HCT116 (cell line): ENCODE measurements at regions not wholly inside any gene's neighbourhood (a gene's known extent, or its start where the extent isn't known, plus 50 kb on each side); places are given as distances from the start of the nearest gene placed in this dataset.

ENCODE experiments used
- ATAC-seq: fragments of 200-7000 bp; cut with Tn5 transposase; 2 replicates; pipeline ENCODE4 v1.9.1; 2020; ENCODE audit warnings: mild to moderate bottlenecking, moderate library complexity
- BruUV-seq: library from RNA; stranded (reverse); fragments of 400-500 nt; replicated peaks from 2 replicates; lab custom pipeline; 2021; lab: Mats Ljungman, UMichigan
- CTCF ChIA-PET: fragments of 300-600 bp; sonication (Branson Sonifier 250); formaldehyde crosslinking; loops from one replicate; lab custom pipeline; 2021; ENCODE audit warnings: antibody characterized with exemption; lab: Charles Lee
- POLR2A ChIA-PET: fragments of 300-600, 350-600 bp; sonication (Branson Sonifier 250); formaldehyde crosslinking; loops from one replicate; lab custom pipeline; 2021; ENCODE audit warnings: antibody characterized with exemption; lab: Charles Lee
- RAD21 ChIA-PET, 2 experiments: fragments of 300-600 bp; sonication (Branson Sonifier 250); formaldehyde crosslinking; loops; one replicate each; lab custom pipeline; 2023; ENCODE audit warnings: low total read pairs in 2 of 2; ENCODE audit not compliant: uncharacterized antibody in 2 of 2, unreplicated experiment in 2 of 2, low non-redundant PET in 1 of 2; lab: Charles Lee
- DNase-seq: peaks from one replicate; pipeline ENCODE4 v3.0.0-alpha.2; 2010; ENCODE audit warnings: low read depth, low spot score
- H2AFZ ChIP-seq: fragments of 200-600 bp; shearing (Covaris generic), sonication (generic); 2 replicates; pipeline ENCODE4 v1.6.1; 2017; ENCODE audit warnings: low read depth, mixed run types, mixed read lengths, antibody characterized with exemption, low read length; ENCODE audit not compliant: poor library complexity, severe bottlenecking
- H3K27ac ChIP-seq: 2 replicates; pipeline ENCODE4 v1.5.1; 2012; ENCODE audit warnings: low read depth, low read length
- H3K27me3 ChIP-seq: fragments of 200-600 bp; sonication (generic); 2 replicates; pipeline ENCODE4 v1.6.1; 2016; ENCODE audit warnings: mixed run types, low read length, mixed read lengths; ENCODE audit not compliant: insufficient read depth
- H3K36me3 ChIP-seq, 2 experiments: fragments of 200-500 bp in 1 of 2; fragments of 200-600 bp in 1 of 2; sonication (Bioruptor generic) in 1 of 2; sonication (generic) in 1 of 2; 2 replicates each; pipeline versions ENCODE4 v1.5.1 to v1.6.1; 2014 to 2016; ENCODE audit warnings: low read length in 2 of 2, inconsistent platforms in 1 of 2, mixed read lengths in 1 of 2, mixed run types in 1 of 2; ENCODE audit not compliant: insufficient read depth in 2 of 2, control insufficient read depth in 1 of 2
- H3K4me1 ChIP-seq, 2 experiments: fragments of 200-600 bp in 1 of 2; sonication (generic) in 1 of 2; 2 replicates each; pipeline versions ENCODE4 v1.5.1 to v1.6.1; 2012 to 2017; ENCODE audit warnings: low read length in 2 of 2, inconsistent platforms in 1 of 2, mild to moderate bottlenecking in 1 of 2, mixed read lengths in 1 of 2, mixed run types in 1 of 2, moderate library complexity in 1 of 2; ENCODE audit not compliant: insufficient read depth in 2 of 2, control insufficient read depth in 1 of 2
- H3K4me2 ChIP-seq: fragments of 200-600 bp; sonication (generic); 2 replicates; pipeline ENCODE4 v1.6.1; 2017; ENCODE audit warnings: mixed run types, low read length, mixed read lengths
- H3K4me3 ChIP-seq, 2 experiments: fragments of 200-600 bp in 1 of 2; sonication (generic) in 1 of 2; replicated peaks in 1 of 2; 2 replicates each; pipeline ENCODE4 v1.5.1; 2011 to 2016; ENCODE audit warnings: low read length in 2 of 2, control low read depth in 1 of 2, low read depth in 1 of 2, mild to moderate bottlenecking in 1 of 2, mixed read lengths in 1 of 2, mixed run types in 1 of 2
- H3K79me2 ChIP-seq: fragments of 200-600 bp; sonication (generic); 2 replicates; pipeline ENCODE4 v1.6.1; 2017; ENCODE audit warnings: mild to moderate bottlenecking, mixed run types, low read length, moderate library complexity, mixed read lengths; ENCODE audit not compliant: insufficient read depth
- H3K9ac ChIP-seq: fragments of 200-600 bp; sonication (generic); 2 replicates; pipeline ENCODE4 v1.6.1; 2016; ENCODE audit warnings: low read length, mixed read lengths
- H3K9me2 ChIP-seq: fragments of 200-600 bp; sonication (generic), shearing (Covaris generic); 2 replicates; pipeline ENCODE4 v1.6.1; 2017; ENCODE audit warnings: mixed run types, mild to moderate bottlenecking, moderate library complexity; ENCODE audit not compliant: insufficient read depth
- H3K9me3 ChIP-seq, 2 experiments: fragments of 200-500 bp in 1 of 2; fragments of 200-600 bp in 1 of 2; sonication (Bioruptor generic) in 1 of 2; sonication (generic) in 1 of 2; 2 replicates each; pipeline ENCODE4 v1.6.1; 2014 to 2017; ENCODE audit warnings: low read length in 2 of 2, mixed read lengths in 2 of 2, inconsistent platforms in 1 of 2, low read depth in 1 of 2, mild to moderate bottlenecking in 1 of 2, mixed run types in 1 of 2, moderate library complexity in 1 of 2; ENCODE audit not compliant: control insufficient read depth in 1 of 2, insufficient read depth in 1 of 2
- H4K20me1 ChIP-seq: fragments of 200-600 bp; sonication (generic), shearing (Covaris generic); 2 replicates; pipeline ENCODE4 v1.6.1; 2017; ENCODE audit warnings: mixed run types, mild to moderate bottlenecking, moderate library complexity; ENCODE audit not compliant: insufficient read depth
- CBX3 ChIP-seq: IDR thresholded peaks from 2 replicates; pipeline ENCODE4 v1.6.1; 2012; ENCODE audit warnings: low read depth
- CEBPB ChIP-seq: IDR thresholded peaks from 2 replicates; pipeline ENCODE4 v1.6.1; 2012; ENCODE audit warnings: low read depth
- EGR1 ChIP-seq: IDR thresholded peaks from 2 replicates; pipeline ENCODE4 v1.6.1; 2012; ENCODE audit warnings: low read depth
- ELF1 ChIP-seq: IDR thresholded peaks from 2 replicates; pipeline ENCODE4 v1.6.1; 2012; ENCODE audit warnings: low read depth, borderline replicate concordance
- FOSL1 ChIP-seq: IDR thresholded peaks from 2 replicates; pipeline ENCODE4 v1.6.1; 2012; ENCODE audit warnings: low read depth
- POLR2A ChIP-seq: IDR thresholded peaks from 2 replicates; pipeline ENCODE4 v1.7.0; 2011; ENCODE audit warnings: borderline replicate concordance; ENCODE audit not compliant: insufficient read depth, insufficient read length; ENCODE audit errors: extremely low read depth
- POLR2AphosphoS5 ChIP-seq: IDR thresholded peaks from 2 replicates; pipeline ENCODE4 v1.6.1; 2011; ENCODE audit warnings: mild to moderate bottlenecking, low read depth, low read length, moderate library complexity
- SIN3A ChIP-seq: IDR thresholded peaks from 2 replicates; pipeline ENCODE4 v1.6.1; 2012; ENCODE audit warnings: low read depth
- intact Hi-C: fragments of 100-400 bp; cut with micrococcal nuclease; formaldehyde crosslinking; loops from 2 replicates; pipeline ENCODE4 v1.10.0; 2022

DNA sequence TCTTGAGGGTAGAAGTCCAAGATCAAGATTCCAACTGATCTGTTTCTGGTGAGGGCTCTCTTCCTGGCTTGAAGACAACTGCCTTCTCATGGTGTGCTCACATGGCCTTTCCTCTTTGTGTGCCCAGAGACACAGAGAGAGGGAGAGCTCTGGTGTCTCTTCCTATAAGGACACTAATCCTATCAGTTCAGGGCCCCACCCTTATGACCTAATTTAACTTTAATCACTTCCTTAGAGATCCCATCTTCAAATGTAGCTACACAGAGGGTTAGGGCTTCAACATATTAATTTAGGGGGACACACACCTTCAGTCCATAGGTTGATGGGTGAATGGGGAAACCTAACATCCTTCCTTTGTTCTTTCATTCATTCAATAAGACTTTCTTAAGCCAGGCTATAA lies 144.6 kb downstream of the MN1 start:
- Histone ChIP-seq H3K79me2 (no peaks in the 10 kb centered on the region), H3K4me3 (no peak overlapping the region), H3K9me3 (no peaks in the 10 kb centered on the region; a peak in 1 of 4 replicates), H3K36me3 (no peaks in the 10 kb centered on the region), H3K4me2 (no peak overlapping the region), H4K20me1 (no peaks in the 10 kb centered on the region), H3K9me2 (no peaks in the 10 kb centered on the region)
- no TSS peak for BruUV-seq
- ChIA-PET CTCF (no interaction called here), RAD21 (no interaction called here), POLR2A (no interaction called here)
- no peak for DNase-seq
- TF ChIP-seq POLR2AphosphoS5 (no peak), CBX3 (no peak), FOSL1 (no peak)
- TF ChIP-seq, all 23 proteins: peak for 0
- ATAC-seq = no peak
- Histone ChIP-seq H3K27ac (no peak overlapping the region), H2AFZ (no peak overlapping the region), H3K27me3 (no peaks in the 10 kb centered on the region), H3K4me1 (no peaks in the 10 kb centered on the region), H3K9ac (no peak overlapping the region)
- intact Hi-C loops = no loop called here

DNA sequence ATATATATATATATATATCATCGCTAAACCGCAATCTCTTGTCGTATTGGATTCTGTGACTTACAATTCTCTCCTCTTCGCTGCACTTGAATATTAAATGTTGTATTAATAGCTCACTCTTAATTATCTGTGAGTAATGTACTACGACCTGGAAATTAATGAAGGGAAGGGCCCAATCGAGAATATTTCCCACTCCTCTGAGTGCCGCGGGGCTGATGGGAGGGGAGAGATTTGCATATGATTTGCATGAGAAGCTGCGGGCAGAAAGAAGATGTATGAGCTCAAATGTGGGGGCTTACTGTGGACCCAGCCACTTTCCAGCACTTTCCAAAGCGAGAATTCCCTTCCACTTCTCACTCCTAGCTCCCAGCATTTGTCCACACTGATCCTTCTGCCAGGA lies 141.2 kb downstream of the MN1 start:
- POLR2A ChIA-PET = no interaction called here
- ATAC-seq (no peak), DNase-seq (no peak)
- Histone ChIP-seq H3K9me2 (no peaks in the 10 kb centered on the region), H2AFZ (no peak overlapping the region), H3K4me2 (no peak overlapping the region), H3K4me1 (peaks cover 0 to 5% of the 10 kb centered on the region in 2 experiments; a peak in 1 of 4 replicates), H4K20me1 (no peaks in the 10 kb centered on the region), H3K9me3 (no peaks in the 10 kb centered on the region; a peak in 1 of 4 replicates), H3K9ac (no peak overlapping the region), H3K27me3 (no peaks in the 10 kb centered on the region), H3K27ac (no peak overlapping the region), H3K79me2 (no peaks in the 10 kb centered on the region), H3K36me3 (no peaks in the 10 kb centered on the region), H3K4me3 (no peak overlapping the region)
- BruUV-seq = no TSS peak
- CTCF ChIA-PET = no interaction called here
- intact Hi-C loops = no loop called here
- TF ChIP-seq POLR2A (no peak), CEBPB (no peak), EGR1 (no peak), SIN3A (no peak), ELF1 (no peak)
- RAD21 ChIA-PET = no interaction called here
